Cardiac muscle cell (in vitro differentiated cells and primary cell): ENCODE measurements at regions not wholly inside any gene's neighbourhood (a gene's known extent, or its start where the extent isn't known, plus 50 kb on each side); places are given as distances from the start of the nearest gene placed in this dataset.

ENCODE experiments used
- DNase-seq, 2 donors: peaks; one replicate each; pipeline versions ENCODE4 v3.0.0 to v3.0.0-alpha.2; 2010 to 2017; ENCODE audit warnings: low read depth in 1 of 2, low spot score in 1 of 2
- H3K27ac ChIP-seq: fragments of 200-600 bp; sonication (generic); 2 replicates; pipeline ENCODE4 v1.5.1; 2016
- H3K27me3 ChIP-seq: fragments of 200-600 bp; sonication (generic); 2 replicates; pipeline ENCODE4 v1.6.0; 2016; ENCODE audit warnings: control low read depth
- H3K36me3 ChIP-seq: fragments of 200-600 bp; sonication (generic); 2 replicates; pipeline ENCODE4 v1.5.1; 2016; ENCODE audit warnings: control low read depth
- H3K4me1 ChIP-seq: fragments of 200-600 bp; sonication (generic); 2 replicates; pipeline ENCODE4 v1.8.1; 2017; ENCODE audit warnings: low read depth, mild to moderate bottlenecking, mixed run types
- H3K4me3 ChIP-seq: fragments of 200-600 bp; sonication (generic); 2 replicates; pipeline ENCODE4 v1.5.1; 2016; ENCODE audit warnings: mild to moderate bottlenecking
- H3K9me3 ChIP-seq: fragments of 200-600 bp; sonication (generic); 2 replicates; pipeline ENCODE4 v1.5.1; 2017; ENCODE audit warnings: low read depth, mild to moderate bottlenecking, control low read depth
- CTCF ChIP-seq: IDR thresholded peaks from 2 replicates; pipeline ENCODE4 v1.5.1; 2012; ENCODE audit warnings: low read depth, mild to moderate bottlenecking, low read length

GRCh38 chr3:103937094-103937493, 1429.6 kb upstream of the ALCAM start:
- no peak for TF ChIP-seq CTCF
- no peaks in the 10 kb centered on the region for H3K9me3 ChIP-seq
- no peak overlapping the region for H3K27ac ChIP-seq
- H3K36me3 ChIP-seq, result no peaks in the 10 kb centered on the region
- no peaks in the 10 kb centered on the region for H3K4me1 ChIP-seq
- no peak for DNase-seq
- no peak overlapping the region for H3K4me3 ChIP-seq
- H3K27me3 ChIP-seq, result no peaks in the 10 kb centered on the region

GRCh38 chr3:103947062-103947461, 1419.6 kb upstream of the ALCAM start:
- Histone ChIP-seq H3K27me3 (no peaks in the 10 kb centered on the region), H3K9me3 (no peaks in the 10 kb centered on the region), H3K36me3 (no peaks in the 10 kb centered on the region), H3K4me3 (no peak overlapping the region), H3K27ac (no peak overlapping the region), H3K4me1 (no peaks in the 10 kb centered on the region)
- TF ChIP-seq CTCF, result no peak
- DNase-seq, result no peak

GRCh38 chr3:103949693-103950092, 1417.0 kb upstream of the ALCAM start:
- Histone ChIP-seq H3K9me3 (no peaks in the 10 kb centered on the region), H3K36me3 (no peaks in the 10 kb centered on the region), H3K4me3 (no peak overlapping the region), H3K27ac (no peak overlapping the region), H3K4me1 (no peaks in the 10 kb centered on the region), H3K27me3 (no peaks in the 10 kb centered on the region)
- no peak for DNase-seq
- no peak for TF ChIP-seq CTCF

GRCh38 chr3:103950676-103951075, 1416.0 kb upstream of the ALCAM start:
- no peak overlapping the region for H3K4me3 ChIP-seq

GRCh38 chr3:103953796-103954195, 1412.9 kb upstream of the ALCAM start:
- DNase-seq, result no peak
- no peak for TF ChIP-seq CTCF
- Histone ChIP-seq H3K4me1 (no peaks in the 10 kb centered on the region), H3K27ac (no peak overlapping the region), H3K9me3 (no peaks in the 10 kb centered on the region), H3K4me3 (no peak overlapping the region), H3K36me3 (no peaks in the 10 kb centered on the region), H3K27me3 (no peaks in the 10 kb centered on the region)

More at GRCh38 chr3:103950676-103951075, 1416.0 kb upstream of the ALCAM start:
- H3K27ac ChIP-seq, result no peak overlapping the region
- H3K36me3 ChIP-seq, result no peaks in the 10 kb centered on the region
- H3K4me1 ChIP-seq, result no peaks in the 10 kb centered on the region
- H3K9me3 ChIP-seq, result no peaks in the 10 kb centered on the region
- no peak for DNase-seq
- no peaks in the 10 kb centered on the region for H3K27me3 ChIP-seq
- TF ChIP-seq CTCF, result no peak

- no peaks in the 10 kb centered on the region for H3K36me3 ChIP-seq
- no peaks in the 10 kb centered on the region for H3K27me3 ChIP-seq
- DNase-seq, result no peak
- no peaks in the 10 kb centered on the region for H3K9me3 ChIP-seq
- TF ChIP-seq CTCF, result no peak
- H3K27ac ChIP-seq, result no peak overlapping the region
- no peak overlapping the region for H3K4me3 ChIP-seq
- H3K4me1 ChIP-seq, result no peaks in the 10 kb centered on the region
These were observed 1405.9 kb upstream of the ALCAM start for GRCh38 chr3:103960819-103961218.
